ENCODE measurements at regions not wholly inside any gene's neighbourhood (a gene's known extent, or its start where the extent isn't known, plus 50 kb on each side); places are given as distances from the start of the nearest gene placed in this dataset.

DNA sequence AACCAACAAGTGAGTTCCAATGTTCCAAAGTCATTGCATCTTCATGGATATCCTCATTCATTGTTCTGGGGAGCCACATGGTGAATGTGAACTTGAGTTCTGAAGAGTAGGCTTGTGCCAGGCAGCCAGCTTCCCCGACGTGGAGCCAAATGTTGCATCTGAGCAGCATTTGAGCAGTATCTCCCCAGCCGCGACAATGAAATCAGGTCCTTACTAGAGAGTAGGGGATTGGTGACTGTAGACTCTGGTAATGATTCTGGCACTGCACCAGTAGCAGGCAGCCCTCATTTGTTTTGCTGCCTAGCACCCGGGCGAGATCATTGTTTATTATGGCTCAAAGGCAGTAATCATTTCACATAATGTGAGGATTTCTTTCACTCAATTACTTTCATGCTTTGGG, 451.4 kb upstream of the C9orf72 start:
- Histone ChIP-seq H3K9me3 (replicated peaks; ENCODE audit: control insufficient read depth, insufficient read depth, low read length) (no peaks in the 10 kb centered on the region), H2AFZ (ENCODE audit: low read depth, low read length) (no peak overlapping the region), H3K36me3 (ENCODE audit: control insufficient read depth in 2 of 2, extremely low read depth in 1 of 2, insufficient read depth in 2 of 2, low read length in 2 of 2) (no peaks in the 10 kb centered on the region), H3K4me3 (replicated peaks in 1 of 3; ENCODE audit: insufficient read depth in 1 of 3, low read depth in 1 of 3, low read length in 3 of 3) (no peak overlapping the region), H3K9ac (replicated peaks; ENCODE audit: extremely low read depth, insufficient read depth, low read length) (no peak overlapping the region), H3K27ac (ENCODE audit: insufficient read depth, low read depth, low read length) (no peak overlapping the region), H3K9me1 (replicated peaks; ENCODE audit: control insufficient read depth, extremely low read depth, insufficient read depth, low read length) (no peaks in the 10 kb centered on the region), H3K4me1 (ENCODE audit: control insufficient read depth, extremely low read depth, insufficient read depth, low read length) (no peaks in the 10 kb centered on the region), H3K79me2 (ENCODE audit: control insufficient read depth, insufficient read depth, low read length) (no peaks in the 10 kb centered on the region), H3K27me3 (ENCODE audit: control insufficient read depth in 2 of 2, insufficient read depth in 2 of 2, low read length in 2 of 2) (no peaks in the 10 kb centered on the region), H3K4me2 (ENCODE audit: insufficient read depth, low read length) (no peak overlapping the region), H4K20me1 (replicated peaks; ENCODE audit: control insufficient read depth, extremely low read depth, insufficient read depth, low read length) (no peaks in the 10 kb centered on the region)
- dilution Hi-C loops (cut with MboI; ENCODE audit: extremely low pct_ligation_motif_present, low sequenced_read_pairs): no loop called here
- no peak for DNase-seq (ENCODE audit: low read depth, low spot score)
- POLR2A ChIA-PET: no interaction called here
- intact Hi-C loops (cut with micrococcal nuclease): no loop called here
- no TSS peak for BruUV-seq (replicated peaks)
- no peak for TF ChIP-seq EZH2 (IDR thresholded peaks at IDR 0.05; ENCODE audit: borderline replicate concordance, low read depth, low read length, severe bottlenecking)
- no peak for TF ChIP-seq POLR2AphosphoS5 (IDR thresholded peaks at IDR 0.05; ENCODE audit: insufficient read depth, low read depth, low read length)
- TF ChIP-seq JUN (IDR thresholded peaks at IDR 0.05; ENCODE audit: borderline replicate concordance, insufficient read depth, insufficient read length, low read depth): no peak
- TF ChIP-seq, protein P1, sequence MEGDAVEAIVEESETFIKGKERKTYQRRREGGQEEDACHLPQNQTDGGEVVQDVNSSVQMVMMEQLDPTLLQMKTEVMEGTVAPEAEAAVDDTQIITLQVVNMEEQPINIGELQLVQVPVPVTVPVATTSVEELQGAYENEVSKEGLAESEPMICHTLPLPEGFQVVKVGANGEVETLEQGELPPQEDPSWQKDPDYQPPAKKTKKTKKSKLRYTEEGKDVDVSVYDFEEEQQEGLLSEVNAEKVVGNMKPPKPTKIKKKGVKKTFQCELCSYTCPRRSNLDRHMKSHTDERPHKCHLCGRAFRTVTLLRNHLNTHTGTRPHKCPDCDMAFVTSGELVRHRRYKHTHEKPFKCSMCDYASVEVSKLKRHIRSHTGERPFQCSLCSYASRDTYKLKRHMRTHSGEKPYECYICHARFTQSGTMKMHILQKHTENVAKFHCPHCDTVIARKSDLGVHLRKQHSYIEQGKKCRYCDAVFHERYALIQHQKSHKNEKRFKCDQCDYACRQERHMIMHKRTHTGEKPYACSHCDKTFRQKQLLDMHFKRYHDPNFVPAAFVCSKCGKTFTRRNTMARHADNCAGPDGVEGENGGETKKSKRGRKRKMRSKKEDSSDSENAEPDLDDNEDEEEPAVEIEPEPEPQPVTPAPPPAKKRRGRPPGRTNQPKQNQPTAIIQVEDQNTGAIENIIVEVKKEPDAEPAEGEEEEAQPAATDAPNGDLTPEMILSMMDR (IDR thresholded peaks at IDR 0.05; ENCODE audit: extremely low read depth in 1 of 2, insufficient read depth in 1 of 2, low read depth in 1 of 2, low read length in 2 of 2): no peak
- no peak for TF ChIP-seq GATA2 (IDR thresholded peaks at IDR 0.05; ENCODE audit: insufficient read depth, insufficient read length, low read depth, low read length)
- TF ChIP-seq, protein P2, sequence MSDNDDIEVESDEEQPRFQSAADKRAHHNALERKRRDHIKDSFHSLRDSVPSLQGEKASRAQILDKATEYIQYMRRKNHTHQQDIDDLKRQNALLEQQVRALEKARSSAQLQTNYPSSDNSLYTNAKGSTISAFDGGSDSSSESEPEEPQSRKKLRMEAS (IDR thresholded peaks at IDR 0.05; ENCODE audit: insufficient read depth, insufficient read length): no peak
- TF ChIP-seq MYC (IDR thresholded peaks at IDR 0.05; ENCODE audit: low read depth, low read length): no peak
- no peak for TF ChIP-seq FOS (IDR thresholded peaks at IDR 0.05; ENCODE audit: borderline replicate concordance, insufficient read depth, low read length)
- TF ChIP-seq POLR2A (IDR thresholded peaks at IDR 0.05; ENCODE audit: low read depth, low read length): no peak
- no peak for FAIRE-seq
- CTCF ChIA-PET: no interaction called here
